Activated T-helper 2 cell treated with anti-CD3 and anti-CD28 coated beads, Interferon-gamma antibody, Interleukin-2, Interleukin-4, amounts not matched to agents 10 μg/mL and 5 μg/mL and 100 μg/mL, durations not matched to agents 14 hours and 24 hours and 36 hours (primary cell): ENCODE measurements at regions not wholly inside any gene's neighbourhood (a gene's known extent, or its start where the extent isn't known, plus 50 kb on each side); places are given as distances from the start of the nearest gene placed in this dataset.

ENCODE experiments used
- DNase-seq: peaks from one replicate; pipeline ENCODE4 v3.0.0; 2021; ENCODE audit warnings: low spot score
- H3K27ac Mint-ChIP-seq: one replicate; pipeline ENCODE4 v1.8.0; 2021; ENCODE audit warnings: mixed read lengths
- H3K27me3 Mint-ChIP-seq: one replicate; pipeline ENCODE4 v1.8.0; 2021; ENCODE audit warnings: low read depth, mixed read lengths
- H3K36me3 Mint-ChIP-seq: one replicate; pipeline ENCODE4 v1.8.0; 2021; ENCODE audit warnings: low read depth, mixed read lengths
- H3K4me1 Mint-ChIP-seq: one replicate; pipeline ENCODE4 v1.8.0; 2021; ENCODE audit warnings: low read depth, mixed read lengths
- H3K4me3 Mint-ChIP-seq: one replicate; pipeline ENCODE4 v1.8.0; 2021; ENCODE audit warnings: low read depth, mild to moderate bottlenecking, moderate library complexity, mixed read lengths
- H3K9me3 Mint-ChIP-seq: one replicate; pipeline ENCODE4 v1.8.0; 2021; ENCODE audit warnings: mixed read lengths
- intact Hi-C: fragments of 100-400 bp; cut with micrococcal nuclease; formaldehyde crosslinking; loops from one replicate; pipeline ENCODE4 v1.15.1; 2023

DNA sequence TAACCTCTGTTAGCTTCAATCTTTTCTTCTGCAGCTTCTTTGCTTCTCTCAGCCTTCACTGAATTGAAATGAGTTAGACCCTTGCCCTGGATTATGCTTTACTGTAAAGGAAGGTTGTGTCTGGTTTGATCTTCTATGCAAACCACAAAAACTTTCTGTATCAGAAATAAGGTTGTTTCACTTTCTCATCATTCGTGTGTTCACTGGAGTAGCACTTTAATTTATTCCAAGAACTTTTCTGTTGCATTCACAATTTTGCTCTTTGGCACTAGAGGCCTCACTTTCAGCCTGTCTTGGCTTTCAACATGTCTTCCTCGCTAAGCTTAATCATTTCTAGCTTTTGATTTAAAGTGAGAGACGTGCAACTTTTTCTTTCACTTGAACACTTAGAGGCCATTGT is 365.3 kb downstream of the TDRD15 start:
- Mint-ChIP-seq H3K27me3 (no peaks in the 10 kb centered on the region), H3K27ac (no peak overlapping the region), H3K36me3 (no peaks in the 10 kb centered on the region), H3K4me3 (no peak overlapping the region), H3K9me3 (peaks cover 23% of the 10 kb centered on the region), H3K4me1 (no peaks in the 10 kb centered on the region)
- no peak for DNase-seq
- intact Hi-C loops, result no loop called here

DNA sequence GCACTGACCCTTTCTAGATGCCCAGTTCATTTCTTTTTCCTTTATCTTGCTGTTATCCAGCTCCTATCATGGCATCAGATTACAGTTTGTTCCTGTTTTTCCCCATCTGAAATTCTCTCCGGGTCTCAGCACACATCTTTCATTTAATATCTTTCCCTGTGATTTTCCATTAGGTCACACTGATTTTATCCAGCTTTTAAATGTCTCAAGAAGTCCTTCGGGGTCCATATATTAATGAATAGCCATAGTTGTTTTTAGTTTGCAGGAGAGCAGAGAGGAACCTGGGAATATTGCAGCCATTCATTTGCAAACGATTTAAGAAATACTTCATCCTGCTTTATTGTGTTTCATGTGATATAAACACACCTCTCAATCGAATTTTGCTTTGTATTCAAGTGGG is 374.2 kb downstream of the TDRD15 start:
- no peak overlapping the region for H3K4me3 Mint-ChIP-seq
- intact Hi-C loops, result no loop called here
- peaks cover 14% of the 10 kb centered on the region for H3K9me3 Mint-ChIP-seq
- no peaks in the 10 kb centered on the region for H3K27me3 Mint-ChIP-seq
- DNase-seq, result no peak
- no peaks in the 10 kb centered on the region for H3K36me3 Mint-ChIP-seq
- H3K27ac Mint-ChIP-seq, result no peak overlapping the region
- no peaks in the 10 kb centered on the region for H3K4me1 Mint-ChIP-seq

DNA sequence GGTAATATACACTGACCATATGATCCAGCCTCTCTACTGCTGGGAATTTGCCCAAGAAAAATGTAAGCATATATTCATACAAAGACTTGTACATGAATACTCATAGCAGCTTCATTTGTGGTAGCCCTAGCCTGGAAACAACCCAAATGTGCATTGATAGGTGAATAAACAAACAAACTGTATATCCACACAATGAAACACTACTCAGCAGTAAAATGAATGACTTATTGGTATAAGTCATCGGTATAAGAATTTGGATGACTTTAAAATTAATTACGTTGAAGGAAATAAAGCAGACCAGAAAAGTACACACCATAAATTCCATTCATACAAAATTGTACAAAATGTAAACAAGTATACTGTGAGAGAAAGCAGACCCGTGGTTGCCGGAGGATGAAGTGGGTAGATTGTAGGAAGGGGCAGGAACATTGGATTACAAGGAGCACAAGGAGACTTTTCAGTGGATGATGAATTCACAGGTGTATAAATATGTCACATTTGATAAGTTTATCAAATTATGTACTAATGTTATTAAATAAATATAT is 376.7 kb downstream of the TDRD15 start:
- intact Hi-C loops, result no loop called here
- DNase-seq, result no peak
- Mint-ChIP-seq H3K27ac (no peak overlapping the region), H3K27me3 (no peaks in the 10 kb centered on the region), H3K4me1 (no peaks in the 10 kb centered on the region), H3K36me3 (no peaks in the 10 kb centered on the region), H3K4me3 (no peak overlapping the region), H3K9me3 (peaks cover 20% of the 10 kb centered on the region)

DNA sequence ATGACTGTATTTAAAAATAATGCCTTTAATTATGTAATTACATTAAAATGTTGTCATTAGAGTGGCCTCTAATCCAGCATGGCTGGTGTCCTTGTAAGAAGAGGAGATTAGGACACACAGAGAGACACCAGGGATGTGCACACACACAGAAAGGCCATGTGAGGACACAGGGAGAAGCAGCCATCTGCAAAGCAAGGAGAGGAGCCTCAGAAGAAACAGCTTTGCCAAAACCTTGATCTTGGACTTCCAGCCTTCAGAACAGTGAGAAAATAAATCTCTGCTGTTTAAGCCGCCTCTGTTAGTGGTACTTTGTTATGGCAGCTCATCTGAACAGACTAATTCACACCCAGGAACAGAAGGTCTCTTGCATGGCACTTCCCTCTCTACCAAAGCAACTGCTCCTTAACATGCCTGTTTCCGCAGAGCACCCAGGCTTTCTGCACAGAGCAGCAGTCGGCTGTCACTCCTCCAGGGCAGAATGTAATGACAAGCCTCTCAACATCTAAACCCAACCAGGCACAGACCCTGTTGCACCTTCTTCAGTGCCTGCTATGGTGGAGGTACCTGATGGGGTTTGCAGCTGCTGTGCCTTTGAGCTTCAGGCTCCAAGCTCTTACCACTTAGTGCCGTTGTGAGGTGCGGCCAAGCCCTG is 377.7 kb downstream of the TDRD15 start:
- H3K9me3 Mint-ChIP-seq, result peaks cover 24% of the 10 kb centered on the region
- no peak for DNase-seq
- no peak overlapping the region for H3K27ac Mint-ChIP-seq
- no peak overlapping the region for H3K4me3 Mint-ChIP-seq
- H3K4me1 Mint-ChIP-seq, result no peaks in the 10 kb centered on the region
- H3K36me3 Mint-ChIP-seq, result no peaks in the 10 kb centered on the region
- intact Hi-C loops, result no loop called here
- H3K27me3 Mint-ChIP-seq, result no peaks in the 10 kb centered on the region

DNA sequence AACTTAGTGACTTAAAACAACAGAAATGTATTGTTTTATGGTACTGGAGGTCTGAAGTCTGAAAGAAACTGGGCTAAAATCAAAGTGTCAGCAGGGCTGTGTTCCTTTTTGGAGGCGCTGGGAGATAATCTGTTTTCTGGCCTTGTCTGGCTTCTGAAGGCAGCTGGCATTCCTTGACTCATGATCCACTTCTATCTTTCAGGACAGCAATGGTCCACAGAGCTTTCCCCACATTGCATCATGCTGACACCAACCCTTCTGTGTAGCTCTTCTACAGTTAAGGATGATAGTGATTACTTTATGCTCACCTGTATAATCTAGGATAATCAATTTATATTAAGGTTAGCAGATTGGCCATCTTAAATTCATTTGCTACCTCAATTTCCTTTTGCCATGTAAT is 392.1 kb downstream of the TDRD15 start:
- H3K9me3 Mint-ChIP-seq, result peaks cover 16% of the 10 kb centered on the region
- H3K36me3 Mint-ChIP-seq, result no peaks in the 10 kb centered on the region
- no peak for DNase-seq
- intact Hi-C loops, result no loop called here
- no peak overlapping the region for H3K4me3 Mint-ChIP-seq
- H3K27ac Mint-ChIP-seq, result no peak overlapping the region
- no peaks in the 10 kb centered on the region for H3K4me1 Mint-ChIP-seq
- H3K27me3 Mint-ChIP-seq, result no peaks in the 10 kb centered on the region

DNA sequence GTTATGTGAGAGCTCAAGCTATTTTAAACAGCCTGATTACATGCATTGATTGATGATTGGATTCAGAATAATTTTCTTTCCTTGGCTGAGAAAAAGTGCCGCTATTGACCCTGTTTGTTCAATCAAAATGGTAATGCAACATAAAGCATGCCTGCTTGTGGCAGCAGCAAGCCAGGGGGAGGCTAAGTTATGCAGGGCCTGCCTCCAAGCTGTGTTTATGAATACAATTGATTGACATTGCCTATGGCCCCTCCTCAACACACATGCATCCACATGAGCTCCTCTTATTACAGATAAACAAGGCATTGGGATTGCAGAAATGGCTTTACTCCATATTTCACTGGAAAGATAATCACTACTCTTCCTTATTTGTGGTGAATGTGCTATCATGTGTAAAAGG is 395.6 kb downstream of the TDRD15 start:
- H3K27ac Mint-ChIP-seq, result no peak overlapping the region
- H3K4me3 Mint-ChIP-seq, result no peak overlapping the region
- no peaks in the 10 kb centered on the region for H3K27me3 Mint-ChIP-seq
- H3K9me3 Mint-ChIP-seq, result peaks cover 25% of the 10 kb centered on the region
- no peaks in the 10 kb centered on the region for H3K4me1 Mint-ChIP-seq
- DNase-seq, result no peak
- H3K36me3 Mint-ChIP-seq, result no peaks in the 10 kb centered on the region
- intact Hi-C loops, result no loop called here

DNA sequence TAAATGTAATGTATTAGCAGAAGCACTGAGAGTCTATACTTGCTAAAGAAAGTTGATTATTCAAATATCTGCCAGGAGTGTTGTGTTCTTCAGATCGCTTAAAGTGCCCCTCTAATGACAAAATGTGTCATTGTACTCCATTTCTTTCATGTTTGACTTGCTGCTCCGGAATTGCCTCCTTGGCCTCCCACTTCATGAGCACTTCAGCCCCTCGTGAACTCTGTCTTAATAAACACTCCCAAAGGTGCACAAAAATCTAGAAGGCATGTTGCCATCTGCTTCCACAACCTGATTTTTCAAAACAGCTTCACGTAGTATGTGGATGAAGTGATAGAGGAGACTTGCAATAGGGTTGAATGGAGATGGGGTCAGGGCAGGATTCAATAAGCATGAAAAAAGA is 396.1 kb downstream of the TDRD15 start:
- DNase-seq, result no peak
- intact Hi-C loops, result no loop called here
- no peaks in the 10 kb centered on the region for H3K27me3 Mint-ChIP-seq
- H3K4me3 Mint-ChIP-seq, result no peak overlapping the region
- peaks cover 25% of the 10 kb centered on the region for H3K9me3 Mint-ChIP-seq
- H3K36me3 Mint-ChIP-seq, result no peaks in the 10 kb centered on the region
- no peaks in the 10 kb centered on the region for H3K4me1 Mint-ChIP-seq
- no peak overlapping the region for H3K27ac Mint-ChIP-seq

DNA sequence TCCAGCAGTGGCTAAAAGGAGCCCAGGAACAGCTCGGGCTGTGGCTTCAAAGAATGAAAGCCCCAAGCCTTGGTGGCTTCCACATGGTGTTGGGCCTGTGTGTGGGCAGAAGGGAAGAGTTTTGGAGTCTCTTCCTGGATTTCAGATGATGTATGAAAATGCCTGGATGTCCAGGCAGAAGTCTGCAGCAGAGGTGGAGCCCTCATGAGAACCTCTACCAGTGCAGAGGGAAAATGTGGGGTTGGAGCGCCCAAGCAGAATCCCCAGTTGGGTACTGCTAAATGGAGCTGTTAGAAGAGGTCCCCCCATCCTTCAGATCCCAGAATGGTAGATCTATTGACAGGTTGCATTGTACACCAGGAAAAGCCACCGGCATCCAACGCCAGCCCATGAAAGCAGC is 412.1 kb downstream of the TDRD15 start:
- no peaks in the 10 kb centered on the region for H3K36me3 Mint-ChIP-seq
- H3K9me3 Mint-ChIP-seq, result peaks cover 37% of the 10 kb centered on the region
- H3K4me3 Mint-ChIP-seq, result no peak overlapping the region
- H3K27ac Mint-ChIP-seq, result no peak overlapping the region
- no peaks in the 10 kb centered on the region for H3K27me3 Mint-ChIP-seq
- DNase-seq, result no peak
- H3K4me1 Mint-ChIP-seq, result no peaks in the 10 kb centered on the region
- intact Hi-C loops, result no loop called here

DNA sequence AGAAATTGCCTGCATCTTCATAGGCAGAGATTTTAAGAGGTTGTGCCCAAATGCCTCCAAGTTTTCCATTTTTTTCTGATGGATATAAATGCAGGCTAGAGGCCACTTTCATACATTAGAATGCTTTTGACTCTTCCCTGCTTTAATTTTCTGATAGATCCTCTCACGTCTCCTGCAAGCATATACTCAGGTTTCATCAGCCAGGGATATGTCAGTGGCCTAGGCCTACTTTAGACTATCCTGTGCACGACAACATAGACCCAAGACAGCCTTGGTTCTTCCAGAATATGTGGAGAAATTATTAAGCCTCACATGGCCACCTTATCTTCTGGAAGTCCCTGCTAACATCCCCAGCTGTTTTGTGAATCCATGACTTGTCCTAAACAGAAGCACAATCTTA is 415.9 kb downstream of the TDRD15 start:
- no peaks in the 10 kb centered on the region for H3K27me3 Mint-ChIP-seq
- peaks cover 42% of the 10 kb centered on the region for H3K9me3 Mint-ChIP-seq
- H3K4me1 Mint-ChIP-seq, result no peaks in the 10 kb centered on the region
- no peak overlapping the region for H3K27ac Mint-ChIP-seq
- DNase-seq, result no peak
- no peak overlapping the region for H3K4me3 Mint-ChIP-seq
- intact Hi-C loops, result no loop called here
- no peaks in the 10 kb centered on the region for H3K36me3 Mint-ChIP-seq

DNA sequence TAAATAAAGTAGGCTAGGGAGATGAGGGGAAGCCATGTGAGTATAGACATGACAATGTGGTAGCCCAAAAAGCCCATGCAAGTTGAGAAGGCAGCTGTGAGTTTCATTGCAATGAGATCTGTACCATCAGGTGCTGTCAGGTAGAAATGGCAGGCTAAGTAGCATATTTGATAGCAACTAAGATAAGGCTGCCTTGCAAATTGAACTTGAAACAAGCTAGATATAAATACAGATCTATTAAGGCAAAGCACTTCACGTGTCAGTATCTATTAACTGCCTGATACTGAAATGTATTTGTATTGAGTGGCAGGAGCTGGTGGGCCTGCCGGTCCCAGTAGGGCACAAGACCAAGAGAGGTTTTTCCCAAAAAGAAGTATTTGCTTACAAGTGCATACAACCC is 419.9 kb downstream of the TDRD15 start:
- Mint-ChIP-seq H3K4me3 (no peak overlapping the region), H3K4me1 (no peaks in the 10 kb centered on the region), H3K9me3 (peaks cover 16% of the 10 kb centered on the region), H3K27me3 (no peaks in the 10 kb centered on the region), H3K27ac (no peak overlapping the region), H3K36me3 (no peaks in the 10 kb centered on the region)
- intact Hi-C loops, result no loop called here
- no peak for DNase-seq

DNA sequence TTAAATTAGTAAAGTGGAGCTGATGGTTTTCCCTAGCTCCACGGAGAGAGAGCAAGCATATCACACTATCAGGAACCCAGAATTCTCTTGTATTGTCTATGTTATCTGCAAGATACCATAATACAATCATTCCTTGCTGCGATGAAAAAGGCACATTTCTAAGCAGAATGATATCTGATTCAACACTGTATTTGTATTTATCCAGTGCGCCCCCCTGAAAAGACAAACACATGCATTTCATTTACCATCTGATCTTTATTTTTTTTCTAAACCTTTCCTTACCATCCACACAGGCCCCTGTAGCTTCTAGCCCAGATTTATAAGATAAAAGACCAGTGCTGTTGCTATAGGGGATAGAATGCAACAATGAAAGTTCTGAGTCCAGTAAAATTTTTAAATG is 420.6 kb downstream of the TDRD15 start:
- intact Hi-C loops, result no loop called here
- no peaks in the 10 kb centered on the region for H3K36me3 Mint-ChIP-seq
- DNase-seq, result no peak

DNA sequence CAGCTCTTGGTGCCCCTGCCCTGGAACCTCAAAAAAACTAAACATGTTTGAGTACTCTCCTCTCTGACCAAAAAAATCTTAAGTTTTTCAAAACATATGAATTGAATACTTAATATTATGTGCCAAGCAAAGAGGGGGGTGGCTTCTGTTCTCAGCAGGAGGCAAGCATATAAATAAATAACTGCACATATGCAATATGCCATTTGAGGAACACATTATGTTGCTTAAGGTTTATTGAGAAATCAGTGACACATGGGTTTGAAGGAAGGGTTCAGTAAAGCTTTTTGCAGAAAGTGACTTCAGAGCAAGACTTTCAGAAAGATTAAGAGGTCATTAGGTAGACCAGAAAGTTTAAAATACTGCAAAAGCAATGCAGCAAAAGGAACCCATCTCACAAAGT is 429.2 kb downstream of the TDRD15 start:
- H3K27ac Mint-ChIP-seq, result no peak overlapping the region
- H3K9me3 Mint-ChIP-seq, result peaks cover 20% of the 10 kb centered on the region
- H3K4me3 Mint-ChIP-seq, result no peak overlapping the region
- no peak for DNase-seq
- intact Hi-C loops, result no loop called here
- no peaks in the 10 kb centered on the region for H3K27me3 Mint-ChIP-seq
- no peaks in the 10 kb centered on the region for H3K36me3 Mint-ChIP-seq
- no peaks in the 10 kb centered on the region for H3K4me1 Mint-ChIP-seq

More for the DNA sequence above, 420.6 kb downstream of the TDRD15 start:
- H3K27ac Mint-ChIP-seq, result no peak overlapping the region
- no peaks in the 10 kb centered on the region for H3K4me1 Mint-ChIP-seq
- H3K9me3 Mint-ChIP-seq, result peaks cover 12% of the 10 kb centered on the region
- no peaks in the 10 kb centered on the region for H3K27me3 Mint-ChIP-seq
- no peak overlapping the region for H3K4me3 Mint-ChIP-seq

DNA sequence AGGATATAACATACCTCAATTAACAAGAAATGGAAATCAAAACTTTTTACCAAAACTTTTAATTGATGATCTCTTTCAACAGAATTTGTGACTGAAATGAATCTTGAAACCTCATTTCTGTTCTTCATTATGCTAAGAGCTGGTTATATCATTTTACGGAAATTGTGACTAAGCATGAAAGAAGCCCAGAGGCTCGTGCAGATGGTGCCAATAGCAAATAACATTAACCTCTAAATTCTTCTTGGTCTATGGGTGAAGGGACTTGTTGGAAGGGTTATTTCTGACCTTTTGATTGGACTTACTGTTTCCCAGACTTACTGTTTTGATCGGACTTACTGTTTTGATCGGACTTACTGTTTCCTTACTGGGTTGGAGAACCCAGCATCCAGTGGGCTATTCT is 435.6 kb downstream of the TDRD15 start:
- intact Hi-C loops, result no loop called here
- Mint-ChIP-seq H3K27ac (no peak overlapping the region), H3K4me1 (no peaks in the 10 kb centered on the region), H3K27me3 (no peaks in the 10 kb centered on the region), H3K36me3 (no peaks in the 10 kb centered on the region), H3K4me3 (no peak overlapping the region), H3K9me3 (peaks cover 20% of the 10 kb centered on the region)
- DNase-seq, result no peak

DNA sequence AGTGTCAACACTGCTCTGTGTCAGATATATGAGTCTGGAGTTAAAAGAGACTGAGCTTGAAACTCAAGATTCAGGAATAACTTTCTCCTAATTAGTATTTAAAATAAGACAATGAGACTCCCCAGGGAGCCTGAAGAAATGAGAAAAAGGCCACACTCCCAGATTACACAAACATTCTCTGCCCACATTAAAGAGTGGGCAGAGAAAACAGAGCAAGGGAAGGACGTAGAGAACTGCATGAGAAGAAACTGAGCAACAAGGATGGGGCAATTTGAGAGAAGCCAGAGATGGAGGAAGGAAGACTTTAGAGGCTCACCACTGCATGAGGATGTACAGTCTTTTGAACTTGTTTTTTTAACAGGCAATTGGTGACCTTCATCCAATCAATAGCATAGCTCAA is 438.2 kb downstream of the TDRD15 start:
- H3K9me3 Mint-ChIP-seq, result peaks cover 21% of the 10 kb centered on the region
- no peak for DNase-seq
- intact Hi-C loops, result no loop called here

More for the DNA sequence above, 438.2 kb downstream of the TDRD15 start:
- no peaks in the 10 kb centered on the region for H3K36me3 Mint-ChIP-seq
- H3K4me1 Mint-ChIP-seq, result no peaks in the 10 kb centered on the region
- H3K27ac Mint-ChIP-seq, result no peak overlapping the region
- H3K27me3 Mint-ChIP-seq, result no peaks in the 10 kb centered on the region
- no peak overlapping the region for H3K4me3 Mint-ChIP-seq
